ENCODE measurements at regions not wholly inside any gene's neighbourhood (a gene's known extent, or its start where the extent isn't known, plus 50 kb on each side); places are given as distances from the start of the nearest gene placed in this dataset.
"Not testable (repeated sequence)": the region's sequence is repeated elsewhere in the genome, so short reads cannot be mapped to it uniquely, and the experiment has no call there.

GRCh38 chr4:30838331-30838730, 118.2 kb downstream of the PCDH7 start:
- no peak for DNase-seq

GRCh38 chr4:30839583-30840520, 119.7 kb downstream of the PCDH7 start:
- peak; percentile 20 for DNase-seq

GRCh38 chr4:30840571-30840970, 120.4 kb downstream of the PCDH7 start:
- no peak for DNase-seq

- no peak for DNase-seq
Observed at GRCh38 chr4:30842142-30842541, 122.0 kb downstream of the PCDH7 start.

GRCh38 chr4:30842689-30843088, 122.5 kb downstream of the PCDH7 start:
- no peak for DNase-seq

- no peak for DNase-seq
Observed at GRCh38 chr4:30844861-30845582, 124.9 kb downstream of the PCDH7 start.

- DNase-seq = no peak
Observed at GRCh38 chr4:30847167-30847566, 127.0 kb downstream of the PCDH7 start.

- no peak for DNase-seq
Observed at GRCh38 chr4:30847958-30848357, 127.8 kb downstream of the PCDH7 start.

- DNase-seq = no peak
Observed at GRCh38 chr4:30854531-30854930, 134.4 kb downstream of the PCDH7 start.

- DNase-seq = no peak
Observed at GRCh38 chr4:30855232-30855631, 135.1 kb downstream of the PCDH7 start.

- DNase-seq = no peak
Observed at GRCh38 chr4:30856795-30857564, 136.8 kb downstream of the PCDH7 start.

- no peak for DNase-seq
Observed at GRCh38 chr4:30860978-30861377, 140.8 kb downstream of the PCDH7 start.

- no peak for DNase-seq
Observed at GRCh38 chr4:30862196-30862595, 142.0 kb downstream of the PCDH7 start.

GRCh38 chr4:30863021-30863420, 142.9 kb downstream of the PCDH7 start:
- DNase-seq = no peak

- DNase-seq = no peak
Observed at GRCh38 chr4:30865691-30866090, 145.5 kb downstream of the PCDH7 start.

GRCh38 chr4:30866346-30866745, 146.2 kb downstream of the PCDH7 start:
- DNase-seq = no peak

GRCh38 chr4:30866907-30867306, 146.7 kb downstream of the PCDH7 start:
- DNase-seq = no peak

- DNase-seq = no peak
Observed at GRCh38 chr4:30867427-30867826, 147.3 kb downstream of the PCDH7 start.

GRCh38 chr4:30868111-30868895, 148.1 kb downstream of the PCDH7 start:
- no peak for DNase-seq

GRCh38 chr4:30869387-30869786, 149.2 kb downstream of the PCDH7 start:
- not testable (repeated sequence) for DNase-seq

GRCh38 chr4:30870513-30870912, 150.3 kb downstream of the PCDH7 start:
- DNase-seq = no peak

- DNase-seq = no peak
Observed at GRCh38 chr4:30875658-30876269, 155.6 kb downstream of the PCDH7 start.

Data from NCI-H2029 (cell line).